Mesothelial cell of epicardium (in vitro differentiated cells): ENCODE measurements at regions not wholly inside any gene's neighbourhood (a gene's known extent, or its start where the extent isn't known, plus 50 kb on each side); places are given as distances from the start of the nearest gene placed in this dataset.

ENCODE experiments used
- DNase-seq, 2 experiments: peaks; one replicate each; pipeline ENCODE4 v3.0.0; 2021; ENCODE audit warnings: low spot score in 2 of 2; ENCODE audit not compliant: unreplicated experiment in 2 of 2
- H3K27ac Mint-ChIP-seq: 2 replicates; pipeline ENCODE4 v1.8.0; 2021; ENCODE audit warnings: mixed read lengths
- H3K27me3 Mint-ChIP-seq: 2 replicates; pipeline ENCODE4 v1.8.0; 2021; ENCODE audit warnings: low read depth, mixed read lengths
- H3K36me3 Mint-ChIP-seq: 2 replicates; pipeline ENCODE4 v1.8.0; 2021; ENCODE audit warnings: mixed read lengths
- H3K4me1 Mint-ChIP-seq: 2 replicates; pipeline ENCODE4 v1.8.0; 2021; ENCODE audit warnings: mixed read lengths
- H3K4me3 Mint-ChIP-seq: 2 replicates; pipeline ENCODE4 v1.8.0; 2021; ENCODE audit warnings: mild to moderate bottlenecking, moderate library complexity, mixed read lengths
- H3K9me3 Mint-ChIP-seq: 2 replicates; pipeline ENCODE4 v1.8.0; 2021; ENCODE audit warnings: mixed read lengths
- CTCF ChIP-seq: fragments of 200-600 bp; sonication (generic); IDR thresholded peaks from one replicate; pipeline ENCODE4 v1.5.0; 2021; ENCODE audit warnings: antibody characterized with exemption; ENCODE audit not compliant: unreplicated experiment

- peaks cover 3% of the 10 kb centered on the region for H3K9me3 Mint-ChIP-seq
- no peak for TF ChIP-seq CTCF
- H3K27ac Mint-ChIP-seq: no peak overlapping the region
- H3K27me3 Mint-ChIP-seq: no peaks in the 10 kb centered on the region
- no peaks in the 10 kb centered on the region for H3K36me3 Mint-ChIP-seq
- no peak for DNase-seq
- H3K4me1 Mint-ChIP-seq: peaks cover 24% of the 10 kb centered on the region
- no peak overlapping the region for H3K4me3 Mint-ChIP-seq
Measured at GRCh38 chr7:115123441-115123840, 201.5 kb downstream of the MDFIC start.

GRCh38 chr7:115122388-115122787 lies 200.5 kb downstream of the MDFIC start:
- TF ChIP-seq CTCF: no peak
- Mint-ChIP-seq H3K27me3 (no peaks in the 10 kb centered on the region), H3K4me3 (no peak overlapping the region), H3K36me3 (no peaks in the 10 kb centered on the region), H3K9me3 (peaks cover 3% of the 10 kb centered on the region), H3K27ac (no peak overlapping the region), H3K4me1 (peaks cover 15% of the 10 kb centered on the region)
- DNase-seq: no peak

GRCh38 chr7:115117748-115118147 lies 195.9 kb downstream of the MDFIC start:
- Mint-ChIP-seq H3K4me1 (peaks cover 4% of the 10 kb centered on the region), H3K4me3 (no peak overlapping the region), H3K27me3 (no peaks in the 10 kb centered on the region), H3K36me3 (no peaks in the 10 kb centered on the region), H3K9me3 (peaks cover 3% of the 10 kb centered on the region), H3K27ac (no peak overlapping the region)
- no peak for TF ChIP-seq CTCF
- DNase-seq: no peak

GRCh38 chr7:115116773-115117715 lies 195.2 kb downstream of the MDFIC start:
- Mint-ChIP-seq H3K27ac (no peak overlapping the region), H3K36me3 (no peaks in the 10 kb centered on the region), H3K27me3 (no peaks in the 10 kb centered on the region), H3K4me3 (no peak overlapping the region), H3K4me1 (no peaks in the 10 kb centered on the region), H3K9me3 (peaks cover 4% of the 10 kb centered on the region)
- TF ChIP-seq CTCF: no peak
- DNase-seq: no peak

GRCh38 chr7:115113776-115114175 lies 191.9 kb downstream of the MDFIC start:
- H3K27ac Mint-ChIP-seq: no peak overlapping the region
- no peaks in the 10 kb centered on the region for H3K4me1 Mint-ChIP-seq
- TF ChIP-seq CTCF: no peak
- H3K9me3 Mint-ChIP-seq: peaks cover 4% of the 10 kb centered on the region
- no peak overlapping the region for H3K4me3 Mint-ChIP-seq
- no peaks in the 10 kb centered on the region for H3K36me3 Mint-ChIP-seq
- no peak for DNase-seq
- no peaks in the 10 kb centered on the region for H3K27me3 Mint-ChIP-seq
